GM10266 (cell line): ENCODE measurements at regions not wholly inside any gene's neighbourhood (a gene's known extent, or its start where the extent isn't known, plus 50 kb on each side); places are given as distances from the start of the nearest gene placed in this dataset.

Experiments used
- DNase-seq: peaks from one replicate; pipeline ENCODE4 v3.0.0; 2012; ENCODE audit errors: extremely low spot score
- CTCF ChIP-seq: IDR thresholded peaks from 2 replicates; pipeline ENCODE4 v1.5.1; 2012; ENCODE audit warnings: mild to moderate bottlenecking, low read depth; ENCODE audit not compliant: control insufficient read depth, insufficient read depth; ENCODE audit errors: missing control alignments

- no peak for TF ChIP-seq CTCF
Observed at GRCh38 chr6:12645941-12646340, 70.6 kb upstream of the PHACTR1 start.

GRCh38 chr6:12648171-12648570, 68.4 kb upstream of the PHACTR1 start:
- no peak for DNase-seq
- TF ChIP-seq CTCF: no peak

More at GRCh38 chr6:12645941-12646340, 70.6 kb upstream of the PHACTR1 start:
- no peak for DNase-seq

- no peak for TF ChIP-seq CTCF
- DNase-seq: no peak
Observed at GRCh38 chr6:12649325-12649724, 67.2 kb upstream of the PHACTR1 start.

- no peak for DNase-seq
- no peak for TF ChIP-seq CTCF
Observed at GRCh38 chr6:12653486-12653885, 63.1 kb upstream of the PHACTR1 start.

- no peak for DNase-seq
- TF ChIP-seq CTCF: no peak
Observed at GRCh38 chr6:12654107-12654506, 62.5 kb upstream of the PHACTR1 start.

- no peak for DNase-seq
- no peak for TF ChIP-seq CTCF
Observed at GRCh38 chr6:12654514-12654913, 62.1 kb upstream of the PHACTR1 start.

- DNase-seq: no peak
- TF ChIP-seq CTCF: no peak
Observed at GRCh38 chr6:12656906-12657305, 59.7 kb upstream of the PHACTR1 start.
